ENCODE measurements at regions not wholly inside any gene's neighbourhood (a gene's known extent, or its start where the extent isn't known, plus 50 kb on each side); places are given as distances from the start of the nearest gene placed in this dataset.

- TF ChIP-seq CTCF (conservative IDR thresholded peaks at IDR 0.05 in 1 of 2, IDR thresholded peaks at IDR 0.05 in 1 of 2; ENCODE audit: low read depth in 1 of 2, low read length in 2 of 2) (no peak), EZH2 (IDR thresholded peaks at IDR 0.05; ENCODE audit: low read length, missing control alignments) (no peak)
These were observed 121.6 kb upstream of the ZNF92 start for GRCh38 chr7:65251851-65252620.
